Epithelial cell of proximal tubule (primary cell): ENCODE measurements at regions not wholly inside any gene's neighbourhood (a gene's known extent, or its start where the extent isn't known, plus 50 kb on each side); places are given as distances from the start of the nearest gene placed in this dataset.

ENCODE experiments used
- DNase-seq: peaks from one replicate; pipeline ENCODE4 v3.0.0-alpha.2; 2011; ENCODE audit warnings: low read depth
- H3K4me3 ChIP-seq: 2 replicates; pipeline ENCODE4 v1.5.1; 2011; ENCODE audit warnings: low read depth, mild to moderate bottlenecking, low read length
- CTCF ChIP-seq: conservative IDR thresholded peaks from 2 replicates; pipeline ENCODE4 v1.5.1; 2012; ENCODE audit warnings: low read depth, mild to moderate bottlenecking, low read length

DNA sequence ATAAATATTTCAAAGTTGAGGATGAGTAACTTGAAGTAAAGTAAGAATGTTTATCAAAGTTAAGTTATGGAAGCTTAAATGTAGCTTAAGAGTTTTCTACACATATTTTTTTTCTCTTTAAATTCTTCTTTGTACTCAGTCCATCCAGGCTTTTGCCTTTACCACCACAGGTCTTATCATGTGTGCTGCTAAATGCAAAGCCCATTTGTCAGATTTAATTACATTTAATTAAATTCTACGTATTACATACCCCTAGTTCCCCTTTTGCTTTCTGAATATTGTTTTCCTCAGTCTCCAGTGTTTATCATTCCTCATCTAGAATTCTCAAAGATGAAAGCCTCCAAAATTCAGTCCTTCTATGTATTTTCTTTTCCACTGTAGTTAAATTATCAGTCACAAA is 1841.9 kb downstream of the EFNA5 start:
- TF ChIP-seq CTCF, result no peak
- no peak overlapping the region for H3K4me3 ChIP-seq
- no peak for DNase-seq

GRCh38 chr5:105821800-105822199 is 1848.9 kb downstream of the EFNA5 start:
- no peak for DNase-seq
- H3K4me3 ChIP-seq, result no peak overlapping the region
- no peak for TF ChIP-seq CTCF

DNA sequence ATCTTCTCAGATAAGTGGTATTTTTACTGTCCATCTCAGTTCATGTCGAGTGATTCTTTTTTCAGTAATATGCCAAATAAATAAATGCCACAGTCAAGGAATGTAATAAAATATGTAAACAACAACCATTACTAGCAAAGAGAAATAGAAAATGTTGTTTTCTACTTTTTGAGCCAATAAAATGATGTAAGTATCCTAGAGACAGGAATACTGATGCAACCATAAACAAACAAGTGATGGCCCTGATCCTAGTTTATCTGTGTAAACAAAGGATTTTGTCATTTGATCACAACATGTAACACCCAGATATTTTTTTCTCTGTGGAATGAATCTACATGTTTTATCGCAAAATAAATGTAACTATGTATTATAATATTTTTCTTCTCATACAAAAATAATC is 1852.8 kb downstream of the EFNA5 start:
- no peak for DNase-seq
- no peak for TF ChIP-seq CTCF
- no peak overlapping the region for H3K4me3 ChIP-seq

DNA sequence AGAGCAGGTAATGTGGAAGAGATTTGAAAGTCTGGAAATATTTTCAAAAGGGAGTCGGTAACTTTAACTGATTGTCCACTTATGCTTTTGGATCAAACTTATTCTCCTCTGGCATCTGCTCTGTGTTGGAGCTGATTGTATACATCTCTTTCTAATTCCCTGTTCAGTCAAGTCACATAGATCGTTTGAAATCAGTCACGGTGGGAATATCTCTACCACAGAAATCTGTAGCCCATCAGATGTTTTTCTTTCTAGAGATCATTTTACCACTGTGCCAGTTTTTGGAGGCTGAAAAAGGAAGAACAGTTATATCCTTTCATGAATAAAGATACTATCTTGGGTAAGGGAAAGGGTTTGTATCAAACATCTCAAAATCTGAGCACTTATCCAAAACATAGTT is 1853.3 kb downstream of the EFNA5 start:
- no peak overlapping the region for H3K4me3 ChIP-seq
- TF ChIP-seq CTCF, result no peak
- DNase-seq, result no peak

GRCh38 chr5:105816961-105817360 is 1853.8 kb downstream of the EFNA5 start:
- DNase-seq, result no peak
- no peak for TF ChIP-seq CTCF
- H3K4me3 ChIP-seq, result no peak overlapping the region

DNA sequence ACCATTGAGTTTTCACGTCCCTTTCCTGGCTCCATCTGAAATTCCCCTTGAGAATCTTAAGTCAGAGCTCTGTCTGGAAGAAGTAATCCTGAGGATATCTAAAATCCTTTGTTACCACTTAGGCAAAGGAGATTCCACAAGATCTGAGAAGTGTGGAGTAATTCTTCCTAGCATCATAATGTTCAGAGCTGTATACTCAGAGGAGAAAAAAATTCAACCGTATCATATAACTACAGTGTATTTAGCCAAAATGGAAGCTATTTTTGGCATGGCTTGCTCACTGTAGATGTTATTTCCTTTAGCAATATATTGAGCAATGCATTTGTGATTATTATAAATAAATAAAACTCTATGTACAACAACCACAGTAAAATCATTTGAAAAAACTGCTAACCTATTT is 1858.4 kb downstream of the EFNA5 start:
- no peak for TF ChIP-seq CTCF
- DNase-seq, result no peak
- H3K4me3 ChIP-seq, result no peak overlapping the region

- TF ChIP-seq CTCF, result no peak
- no peak for DNase-seq
- H3K4me3 ChIP-seq, result no peak overlapping the region
These were observed 1862.8 kb downstream of the EFNA5 start for GRCh38 chr5:105807951-105808350.
